Common myeloid progenitor, CD34-positive (primary cell): ENCODE measurements at regions not wholly inside any gene's neighbourhood (a gene's known extent, or its start where the extent isn't known, plus 50 kb on each side); places are given as distances from the start of the nearest gene placed in this dataset.

Experiments
- CTCF ChIA-PET: fragments of 350-600 bp; sonication (Branson Sonifier 250); formaldehyde crosslinking; loops from one replicate; lab custom pipeline; 2021; ENCODE audit warnings: antibody characterized with exemption; lab: Charles Lee
- POLR2A ChIA-PET: fragments of 350-600 bp; sonication (Branson Sonifier 250); formaldehyde crosslinking; loops from one replicate; lab custom pipeline; 2021; ENCODE audit warnings: antibody characterized with exemption; lab: Charles Lee
- DNase-seq, 3 donors: peaks; one replicate each; pipeline versions ENCODE4 v3.0.0 to v3.0.0-alpha.2; 2013
- H3K27ac ChIP-seq, 2 experiments: 1 replicate in 1 of 2; 2 replicates in 1 of 2; pipeline ENCODE4 v1.7.0; 2013; ENCODE audit warnings: inconsistent platforms in 2 of 2, low read length in 2 of 2, mild to moderate bottlenecking in 2 of 2, low read depth in 1 of 2, moderate library complexity in 1 of 2; ENCODE audit not compliant: severe bottlenecking in 2 of 2, insufficient read depth in 1 of 2, poor library complexity in 1 of 2
- H3K27me3 ChIP-seq, 5 experiments: replicated peaks in 2 of 5; 1 replicate in 3 of 5; 2 replicates in 2 of 5; pipeline versions ENCODE4 v1.6.1 to v1.7.0; 2013; ENCODE audit warnings: low read length in 4 of 5, mild to moderate bottlenecking in 2 of 5, moderate library complexity in 2 of 5, inconsistent platforms in 1 of 5; ENCODE audit not compliant: insufficient read depth in 5 of 5, control insufficient read depth in 4 of 5
- H3K36me3 ChIP-seq, 4 experiments: 1 replicate in 2 of 4; 2 replicates in 2 of 4; pipeline versions ENCODE4 v1.6.1 to v1.7.0; 2013; ENCODE audit warnings: low read length in 3 of 4, control low read depth in 1 of 4, mild to moderate bottlenecking in 1 of 4; ENCODE audit not compliant: control insufficient read depth in 4 of 4, insufficient read depth in 4 of 4
- H3K4me1 ChIP-seq, 4 experiments: 1 replicate in 3 of 4; 2 replicates in 1 of 4; pipeline versions ENCODE4 v1.6.1 to v1.7.1; 2013; ENCODE audit warnings: low read length in 3 of 4, mild to moderate bottlenecking in 3 of 4, control low read depth in 1 of 4, inconsistent platforms in 1 of 4, moderate library complexity in 1 of 4; ENCODE audit not compliant: control insufficient read depth in 4 of 4, insufficient read depth in 4 of 4; ENCODE audit errors: control extremely low read depth in 1 of 4
- H3K4me3 ChIP-seq, 7 experiments: 1 replicate in 4 of 7; 2 replicates in 3 of 7; pipeline versions ENCODE4 v1.5.1 to v1.7.0; 2013; ENCODE audit warnings: mild to moderate bottlenecking in 7 of 7, low read length in 6 of 7, moderate library complexity in 6 of 7, inconsistent platforms in 2 of 7, low read depth in 2 of 7, control low read depth in 1 of 7; ENCODE audit not compliant: insufficient read depth in 4 of 7, control insufficient read depth in 1 of 7; ENCODE audit errors: extremely low read depth in 1 of 7
- H3K9me3 ChIP-seq, 5 experiments: 1 replicate in 4 of 5; 2 replicates in 1 of 5; pipeline versions ENCODE4 v1.6.1 to v1.7.1; 2013; ENCODE audit warnings: low read length in 4 of 5, mild to moderate bottlenecking in 2 of 5, inconsistent platforms in 1 of 5, low read depth in 1 of 5, moderate library complexity in 1 of 5; ENCODE audit not compliant: control insufficient read depth in 4 of 5, insufficient read depth in 2 of 5; ENCODE audit errors: control extremely low read depth in 1 of 5
- WGBS: methylation state at CpG from one replicate; pipeline ENCODE4 v1.1.5; 2013; ENCODE audit not compliant: insufficient coverage; 5-methylcytosine and 5-hydroxymethylcytosine counted together

GRCh38 chr1:239771550-239771949 is 320.1 kb upstream of the FMN2 start:
- CTCF ChIA-PET = no interaction called here
- no CpG with 5 or more reads among the region's 2 CpGs for WGBS
- POLR2A ChIA-PET = no interaction called here

GRCh38 chr1:239772446-239772845 is 319.2 kb upstream of the FMN2 start:
- Histone ChIP-seq H3K27me3 (no peaks in the 10 kb centered on the region), H3K4me3 (no peak overlapping the region), H3K36me3 (peaks cover 0 to 3% (median 0%) of the 10 kb centered on the region in 4 experiments), H3K9me3 (no peaks in the 10 kb centered on the region), H3K4me1 (no peaks in the 10 kb centered on the region), H3K27ac (no peak overlapping the region)
- 88% methylated on average over 4 of the region's 4 CpGs for WGBS
- ChIA-PET POLR2A (no interaction called here), CTCF (interaction anchor here (1.0 kb wide), 1 partner anchor 13 kb away, joined by 3 read pairs; no protein-coding TSS in a partner anchor)
- no peak for DNase-seq

More at GRCh38 chr1:239771550-239771949, 320.1 kb upstream of the FMN2 start:
- Histone ChIP-seq H3K27ac (no peak overlapping the region), H3K4me1 (no peaks in the 10 kb centered on the region), H3K36me3 (peaks cover 0 to 3% (median 0%) of the 10 kb centered on the region in 4 experiments), H3K4me3 (no peak overlapping the region), H3K9me3 (no peaks in the 10 kb centered on the region), H3K27me3 (no peaks in the 10 kb centered on the region)
- DNase-seq = no peak

- no peak overlapping the region for H3K4me3 ChIP-seq
- no peaks in the 10 kb centered on the region for H3K9me3 ChIP-seq
- DNase-seq = no peak
- no peaks in the 10 kb centered on the region for H3K36me3 ChIP-seq
- no peak overlapping the region for H3K27ac ChIP-seq
- 96% methylated on average over 5 of the region's 6 CpGs for WGBS
- no peaks in the 10 kb centered on the region for H3K27me3 ChIP-seq
- CTCF ChIA-PET = interaction anchor here (1.6 kb wide), 1 partner anchor 17 kb away, joined by 4 read pairs; no protein-coding TSS in a partner anchor
- POLR2A ChIA-PET = interaction anchor here (0.6 kb wide), 1 partner anchor 57 kb away, joined by 3 read pairs; no protein-coding TSS in a partner anchor
- H3K4me1 ChIP-seq = no peaks in the 10 kb centered on the region
Measured at GRCh38 chr1:239775466-239775865, 316.2 kb upstream of the FMN2 start.

GRCh38 chr1:239778208-239778813 is 313.4 kb upstream of the FMN2 start:
- DNase-seq = no peak
- Histone ChIP-seq H3K4me1 (no peaks in the 10 kb centered on the region), H3K27ac (no peak overlapping the region), H3K27me3 (no peaks in the 10 kb centered on the region), H3K36me3 (no peaks in the 10 kb centered on the region), H3K4me3 (no peak overlapping the region), H3K9me3 (peaks cover 0 to 8% (median 0%) of the 10 kb centered on the region in 5 experiments)
- ChIA-PET POLR2A (no interaction called here), CTCF (no interaction called here)
- WGBS = 85% methylated on average over 4 of the region's 6 CpGs

- POLR2A ChIA-PET = no interaction called here
- H3K27ac ChIP-seq = no peak overlapping the region
- H3K4me1 ChIP-seq = no peaks in the 10 kb centered on the region
- CTCF ChIA-PET = no interaction called here
- no CpG with 5 or more reads among the region's 2 CpGs for WGBS
- no peaks in the 10 kb centered on the region for H3K27me3 ChIP-seq
- H3K9me3 ChIP-seq = peaks cover 0 to 8% (median 0%) of the 10 kb centered on the region in 5 experiments
- H3K4me3 ChIP-seq = no peak overlapping the region
- no peaks in the 10 kb centered on the region for H3K36me3 ChIP-seq
- no peak for DNase-seq
Measured at GRCh38 chr1:239779962-239780361, 311.7 kb upstream of the FMN2 start.

- Histone ChIP-seq H3K27ac (no peak overlapping the region), H3K4me1 (no peaks in the 10 kb centered on the region), H3K4me3 (no peak overlapping the region), H3K27me3 (no peaks in the 10 kb centered on the region), H3K9me3 (peaks cover 0 to 8% (median 0%) of the 10 kb centered on the region in 5 experiments), H3K36me3 (peaks cover 0 to 9% (median 5%) of the 10 kb centered on the region in 4 experiments)
- POLR2A ChIA-PET = no interaction called here
- no peak for DNase-seq
- CTCF ChIA-PET = interaction anchor here (1.1 to 1.3 kb wide), 2 partner anchors 9 to 12 kb away, joined by 3 to 6 read pairs; no protein-coding TSS in a partner anchor
- 96% methylated on average over 3 of the region's 3 CpGs for WGBS
Measured at GRCh38 chr1:239784896-239785295, 306.8 kb upstream of the FMN2 start.

GRCh38 chr1:239785576-239785975 is 306.1 kb upstream of the FMN2 start:
- H3K36me3 ChIP-seq = peaks cover 0 to 9% (median 7%) of the 10 kb centered on the region in 4 experiments
- no CpG with 5 or more reads among the region's 1 CpG for WGBS
- CTCF ChIA-PET = interaction anchor here (1.1 kb wide), 1 partner anchor 13 kb away, joined by 3 read pairs; no protein-coding TSS in a partner anchor
- no peaks in the 10 kb centered on the region for H3K27me3 ChIP-seq
- H3K4me3 ChIP-seq = no peak overlapping the region
- no peaks in the 10 kb centered on the region for H3K4me1 ChIP-seq
- POLR2A ChIA-PET = interaction anchor here (0.7 kb wide), 1 partner anchor 138 kb away, joined by 5 read pairs; no protein-coding TSS in a partner anchor
- no peak overlapping the region for H3K27ac ChIP-seq
- H3K9me3 ChIP-seq = peaks cover 0 to 8% (median 0%) of the 10 kb centered on the region in 5 experiments
- DNase-seq = no peak
